ENCODE measurements at regions not wholly inside any gene's neighbourhood (a gene's known extent, or its start where the extent isn't known, plus 50 kb on each side); places are given as distances from the start of the nearest gene placed in this dataset.

DNA sequence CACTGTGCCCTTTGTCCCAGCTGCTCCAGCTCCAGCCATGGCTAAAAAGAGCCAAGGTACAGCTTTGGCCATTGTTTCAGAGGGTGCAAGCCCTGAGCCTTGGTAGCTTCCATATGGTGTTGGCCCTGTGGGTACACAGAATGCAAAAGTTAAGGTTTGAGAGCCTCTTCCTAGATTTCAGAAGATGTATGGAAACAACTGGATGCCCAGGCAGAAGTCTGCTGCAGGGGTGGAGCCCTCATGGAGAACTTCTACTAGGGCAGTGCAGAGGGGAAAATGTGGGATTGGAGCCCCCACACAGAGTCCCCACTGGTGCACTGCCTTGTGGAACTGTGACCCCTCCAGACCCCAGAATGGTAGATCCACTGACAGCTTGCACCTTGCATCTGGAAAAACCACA is 70.9 kb upstream of the MSX1 start:
- POLR2A ChIA-PET (ENCODE audit: low non-redundant PET) = no interaction called here
- H3K9me3 ChIP-seq (ENCODE audit: low read depth, low read length, poor library complexity, severe bottlenecking) = peaks cover 14% of the 10 kb centered on the region
- intact Hi-C loops (cut with micrococcal nuclease; ENCODE audit: unreplicated experiment) = no loop called here
- no peak overlapping the region for H3K27ac ChIP-seq (ENCODE audit: low read depth, low read length, poor library complexity, severe bottlenecking)
- no peak for TF ChIP-seq EZH2 (IDR thresholded peaks at IDR 0.05; ENCODE audit: borderline replicate concordance, low read depth, low read length, poor library complexity, severe bottlenecking)
- TF ChIP-seq, protein P1, sequence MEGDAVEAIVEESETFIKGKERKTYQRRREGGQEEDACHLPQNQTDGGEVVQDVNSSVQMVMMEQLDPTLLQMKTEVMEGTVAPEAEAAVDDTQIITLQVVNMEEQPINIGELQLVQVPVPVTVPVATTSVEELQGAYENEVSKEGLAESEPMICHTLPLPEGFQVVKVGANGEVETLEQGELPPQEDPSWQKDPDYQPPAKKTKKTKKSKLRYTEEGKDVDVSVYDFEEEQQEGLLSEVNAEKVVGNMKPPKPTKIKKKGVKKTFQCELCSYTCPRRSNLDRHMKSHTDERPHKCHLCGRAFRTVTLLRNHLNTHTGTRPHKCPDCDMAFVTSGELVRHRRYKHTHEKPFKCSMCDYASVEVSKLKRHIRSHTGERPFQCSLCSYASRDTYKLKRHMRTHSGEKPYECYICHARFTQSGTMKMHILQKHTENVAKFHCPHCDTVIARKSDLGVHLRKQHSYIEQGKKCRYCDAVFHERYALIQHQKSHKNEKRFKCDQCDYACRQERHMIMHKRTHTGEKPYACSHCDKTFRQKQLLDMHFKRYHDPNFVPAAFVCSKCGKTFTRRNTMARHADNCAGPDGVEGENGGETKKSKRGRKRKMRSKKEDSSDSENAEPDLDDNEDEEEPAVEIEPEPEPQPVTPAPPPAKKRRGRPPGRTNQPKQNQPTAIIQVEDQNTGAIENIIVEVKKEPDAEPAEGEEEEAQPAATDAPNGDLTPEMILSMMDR (conservative IDR thresholded peaks at IDR 0.05; ENCODE audit: low read depth, low read length) = no peak
- CTCF ChIA-PET = no interaction called here
- no peaks in the 10 kb centered on the region for H3K36me3 ChIP-seq (ENCODE audit: insufficient read depth, low read length, poor library complexity, severe bottlenecking)
- BruUV-seq (replicated peaks) = no TSS peak
- no peaks in the 10 kb centered on the region for H3K27me3 ChIP-seq (replicated peaks; ENCODE audit: insufficient read depth, low read depth, low read length, poor library complexity)
- DNase-seq (ENCODE audit: low spot score) = no peak
- H3K4me3 ChIP-seq (ENCODE audit: low read depth, low read length, poor library complexity, severe bottlenecking) = no peak overlapping the region
- H3K4me1 ChIP-seq (ENCODE audit: insufficient read depth, low read length, poor library complexity, severe bottlenecking) = no peaks in the 10 kb centered on the region

DNA sequence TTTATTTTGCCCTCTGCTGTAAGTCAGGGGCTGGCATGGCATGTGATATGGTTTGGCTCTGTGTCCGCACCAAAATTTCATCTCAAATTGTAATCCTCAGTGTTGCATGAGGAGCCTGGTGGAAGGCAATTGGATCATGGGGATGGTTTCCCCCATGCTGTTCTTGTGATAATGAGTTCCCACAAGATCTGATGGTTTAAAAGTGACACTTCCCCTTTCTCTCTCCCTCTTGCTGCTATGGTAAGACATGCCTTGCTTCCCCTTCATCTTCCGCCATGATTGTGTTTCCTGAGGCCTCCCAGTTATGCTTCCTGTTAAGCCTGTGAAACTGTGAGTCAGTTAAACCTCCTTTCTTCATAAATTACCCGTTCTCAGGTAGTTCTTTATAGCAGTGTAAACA is 72.0 kb upstream of the MSX1 start:
- Histone ChIP-seq H3K4me1 (ENCODE audit: insufficient read depth, low read length, poor library complexity, severe bottlenecking) (no peaks in the 10 kb centered on the region), H3K9me3 (ENCODE audit: low read depth, low read length, poor library complexity, severe bottlenecking) (peaks cover 14% of the 10 kb centered on the region), H3K27ac (ENCODE audit: low read depth, low read length, poor library complexity, severe bottlenecking) (no peak overlapping the region), H3K4me3 (ENCODE audit: low read depth, low read length, poor library complexity, severe bottlenecking) (no peak overlapping the region), H3K27me3 (replicated peaks; ENCODE audit: insufficient read depth, low read depth, low read length, poor library complexity) (no peaks in the 10 kb centered on the region), H3K36me3 (ENCODE audit: insufficient read depth, low read length, poor library complexity, severe bottlenecking) (no peaks in the 10 kb centered on the region)
- DNase-seq (ENCODE audit: low spot score) = no peak
- no peak for TF ChIP-seq EZH2 (IDR thresholded peaks at IDR 0.05; ENCODE audit: borderline replicate concordance, low read depth, low read length, poor library complexity, severe bottlenecking)
- TF ChIP-seq, protein P1 (conservative IDR thresholded peaks at IDR 0.05; ENCODE audit: low read depth, low read length) = no peak
- BruUV-seq (replicated peaks) = no TSS peak
- intact Hi-C loops (cut with micrococcal nuclease; ENCODE audit: unreplicated experiment) = no loop called here
- ChIA-PET POLR2A (ENCODE audit: low non-redundant PET) (no interaction called here), CTCF (no interaction called here)

DNA sequence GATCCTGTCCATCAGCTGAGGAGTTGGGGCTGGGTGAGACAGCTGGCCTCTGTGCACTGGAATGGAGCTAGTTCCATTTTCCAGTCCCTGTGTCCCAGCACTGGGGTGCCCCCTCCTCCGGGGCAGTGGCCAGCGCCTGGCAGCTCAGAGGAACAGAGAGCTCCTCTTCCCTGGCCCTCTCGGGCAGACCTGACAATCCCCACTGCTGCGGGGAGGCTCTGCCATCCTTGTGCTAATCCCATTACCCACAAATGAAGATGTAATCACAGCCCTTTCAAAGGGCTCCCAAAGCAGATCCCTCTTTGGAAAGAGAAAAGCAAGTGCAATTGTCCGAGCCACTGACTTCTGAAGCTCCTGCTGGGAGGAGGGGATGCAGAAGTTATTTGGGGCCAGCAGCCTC is 75.1 kb upstream of the MSX1 start:
- intact Hi-C loops (cut with micrococcal nuclease; ENCODE audit: unreplicated experiment) = no loop called here
- Histone ChIP-seq H3K36me3 (ENCODE audit: insufficient read depth, low read length, poor library complexity, severe bottlenecking) (no peaks in the 10 kb centered on the region), H3K4me1 (ENCODE audit: insufficient read depth, low read length, poor library complexity, severe bottlenecking) (no peaks in the 10 kb centered on the region), H3K27me3 (replicated peaks; ENCODE audit: insufficient read depth, low read depth, low read length, poor library complexity) (no peaks in the 10 kb centered on the region), H3K27ac (ENCODE audit: low read depth, low read length, poor library complexity, severe bottlenecking) (no peak overlapping the region), H3K4me3 (ENCODE audit: low read depth, low read length, poor library complexity, severe bottlenecking) (no peak overlapping the region), H3K9me3 (ENCODE audit: low read depth, low read length, poor library complexity, severe bottlenecking) (peaks cover 10% of the 10 kb centered on the region)
- POLR2A ChIA-PET (ENCODE audit: low non-redundant PET) = no interaction called here
- no peak for TF ChIP-seq EZH2 (IDR thresholded peaks at IDR 0.05; ENCODE audit: borderline replicate concordance, low read depth, low read length, poor library complexity, severe bottlenecking)
- TF ChIP-seq, protein P1 (conservative IDR thresholded peaks at IDR 0.05; ENCODE audit: low read depth, low read length) = no peak
- CTCF ChIA-PET = no interaction called here
- no peak for DNase-seq (ENCODE audit: low spot score)
- BruUV-seq (replicated peaks) = no TSS peak
